Endothelial cell (in vitro differentiated cells): ENCODE measurements at regions not wholly inside any gene's neighbourhood (a gene's known extent, or its start where the extent isn't known, plus 50 kb on each side); places are given as distances from the start of the nearest gene placed in this dataset.

Experiments
- DNase-seq: peaks from one replicate; pipeline ENCODE4 v3.0.0; 2021; ENCODE audit warnings: low spot score
- H3K27ac Mint-ChIP-seq: one replicate; pipeline ENCODE4 v1.8.0; 2021; ENCODE audit warnings: mixed read lengths, inconsistent platforms; ENCODE audit not compliant: unreplicated experiment
- H3K27me3 Mint-ChIP-seq: one replicate; pipeline ENCODE4 v1.8.0; 2021; ENCODE audit warnings: mild to moderate bottlenecking, moderate library complexity, mixed read lengths, inconsistent platforms; ENCODE audit not compliant: unreplicated experiment
- H3K36me3 Mint-ChIP-seq: one replicate; pipeline ENCODE4 v1.8.0; 2021; ENCODE audit warnings: mild to moderate bottlenecking, low read depth, mixed read lengths, inconsistent platforms; ENCODE audit not compliant: unreplicated experiment
- H3K4me1 Mint-ChIP-seq: one replicate; pipeline ENCODE4 v1.8.0; 2021; ENCODE audit warnings: mild to moderate bottlenecking, mixed read lengths, inconsistent platforms; ENCODE audit not compliant: unreplicated experiment
- H3K4me3 Mint-ChIP-seq: one replicate; pipeline ENCODE4 v1.8.0; 2021; ENCODE audit warnings: mild to moderate bottlenecking, mixed read lengths, inconsistent platforms; ENCODE audit not compliant: unreplicated experiment
- H3K9me3 Mint-ChIP-seq: one replicate; pipeline ENCODE4 v1.8.0; 2021; ENCODE audit warnings: mixed read lengths, inconsistent platforms; ENCODE audit not compliant: unreplicated experiment
- CTCF ChIP-seq: fragments of 200-600 bp; sonication (generic); IDR thresholded peaks from one replicate; pipeline ENCODE4 v1.5.0; 2021; ENCODE audit warnings: antibody characterized with exemption; ENCODE audit not compliant: unreplicated experiment

GRCh38 chr2:128557831-128558241 lies 239.2 kb upstream of the HS6ST1 start:
- no peak for TF ChIP-seq CTCF
- H3K36me3 Mint-ChIP-seq = no peaks in the 10 kb centered on the region
- H3K27me3 Mint-ChIP-seq = no peaks in the 10 kb centered on the region
- no peak overlapping the region for H3K4me3 Mint-ChIP-seq
- H3K27ac Mint-ChIP-seq = no peak overlapping the region
- DNase-seq = no peak
- H3K4me1 Mint-ChIP-seq = no peaks in the 10 kb centered on the region
- H3K9me3 Mint-ChIP-seq = no peaks in the 10 kb centered on the region

- no peaks in the 10 kb centered on the region for H3K36me3 Mint-ChIP-seq
- no peak for TF ChIP-seq CTCF
- H3K4me3 Mint-ChIP-seq = no peak overlapping the region
- DNase-seq = no peak
- no peaks in the 10 kb centered on the region for H3K4me1 Mint-ChIP-seq
- no peak overlapping the region for H3K27ac Mint-ChIP-seq
- no peaks in the 10 kb centered on the region for H3K27me3 Mint-ChIP-seq
- no peaks in the 10 kb centered on the region for H3K9me3 Mint-ChIP-seq
Observed at GRCh38 chr2:128558441-128558840, 239.8 kb upstream of the HS6ST1 start.

GRCh38 chr2:128558895-128559532 lies 240.3 kb upstream of the HS6ST1 start:
- Mint-ChIP-seq H3K4me1 (no peaks in the 10 kb centered on the region), H3K27ac (no peak overlapping the region), H3K36me3 (no peaks in the 10 kb centered on the region), H3K27me3 (no peaks in the 10 kb centered on the region), H3K9me3 (no peaks in the 10 kb centered on the region), H3K4me3 (no peak overlapping the region)
- TF ChIP-seq CTCF = no peak
- no peak for DNase-seq

GRCh38 chr2:128559533-128560515 lies 241.2 kb upstream of the HS6ST1 start:
- TF ChIP-seq CTCF = no peak
- Mint-ChIP-seq H3K27me3 (no peaks in the 10 kb centered on the region), H3K27ac (no peak overlapping the region), H3K9me3 (no peaks in the 10 kb centered on the region), H3K36me3 (no peaks in the 10 kb centered on the region), H3K4me3 (no peak overlapping the region), H3K4me1 (no peaks in the 10 kb centered on the region)
- DNase-seq = no peak

GRCh38 chr2:128560718-128561117 lies 242.1 kb upstream of the HS6ST1 start:
- H3K9me3 Mint-ChIP-seq = no peaks in the 10 kb centered on the region
- no peak overlapping the region for H3K27ac Mint-ChIP-seq
- no peak for DNase-seq
- H3K36me3 Mint-ChIP-seq = no peaks in the 10 kb centered on the region
- H3K4me1 Mint-ChIP-seq = no peaks in the 10 kb centered on the region
- H3K27me3 Mint-ChIP-seq = no peaks in the 10 kb centered on the region
- TF ChIP-seq CTCF = no peak
- H3K4me3 Mint-ChIP-seq = no peak overlapping the region
